ENCODE measurements at regions not wholly inside any gene's neighbourhood (a gene's known extent, or its start where the extent isn't known, plus 50 kb on each side); places are given as distances from the start of the nearest gene placed in this dataset.

DNA sequence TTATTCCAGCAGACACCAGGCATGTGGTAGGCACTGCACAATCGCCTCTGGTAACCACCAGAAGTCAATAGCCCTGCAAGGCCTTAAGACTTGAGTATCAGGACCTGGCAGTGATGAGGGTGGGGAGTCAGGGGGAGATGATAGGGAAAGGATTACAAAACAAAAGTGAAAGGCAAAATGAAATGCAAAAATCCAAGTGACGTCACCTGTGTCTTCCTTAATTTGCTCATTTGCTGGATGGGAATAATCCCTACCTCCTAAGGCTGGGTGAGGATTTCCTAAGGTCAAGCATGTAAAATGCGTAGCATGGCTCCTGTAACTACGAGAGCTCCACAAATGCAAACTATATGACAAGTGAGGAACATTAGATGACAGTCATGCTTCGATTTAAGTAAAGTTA, 58.4 kb downstream of the FOXI1 start:
- H3K79me2 ChIP-seq (ENCODE audit: low read depth): no peaks in the 10 kb centered on the region
- no peak overlapping the region for H2AFZ ChIP-seq (replicated peaks)
- no peak overlapping the region for H3K27ac Mint-ChIP-seq
- H3K27me3 ChIP-seq: no peaks in the 10 kb centered on the region
- H3K27ac ChIP-seq: no peak overlapping the region
- no peaks in the 10 kb centered on the region for H3K27me3 Mint-ChIP-seq (ENCODE audit: insufficient read depth, low read depth)
- H3K9me3 ChIP-seq (ENCODE audit: low read depth): no peaks in the 10 kb centered on the region
- no peaks in the 10 kb centered on the region for H3F3A ChIP-seq (ENCODE audit: low read depth)
- no peaks in the 10 kb centered on the region for H4K20me1 ChIP-seq (ENCODE audit: low read depth)
- no peak overlapping the region for H3K4me2 ChIP-seq
- no peak for TF ChIP-seq EZH2phosphoT487 (IDR thresholded peaks at IDR 0.05)
- TF ChIP-seq, protein P1, sequence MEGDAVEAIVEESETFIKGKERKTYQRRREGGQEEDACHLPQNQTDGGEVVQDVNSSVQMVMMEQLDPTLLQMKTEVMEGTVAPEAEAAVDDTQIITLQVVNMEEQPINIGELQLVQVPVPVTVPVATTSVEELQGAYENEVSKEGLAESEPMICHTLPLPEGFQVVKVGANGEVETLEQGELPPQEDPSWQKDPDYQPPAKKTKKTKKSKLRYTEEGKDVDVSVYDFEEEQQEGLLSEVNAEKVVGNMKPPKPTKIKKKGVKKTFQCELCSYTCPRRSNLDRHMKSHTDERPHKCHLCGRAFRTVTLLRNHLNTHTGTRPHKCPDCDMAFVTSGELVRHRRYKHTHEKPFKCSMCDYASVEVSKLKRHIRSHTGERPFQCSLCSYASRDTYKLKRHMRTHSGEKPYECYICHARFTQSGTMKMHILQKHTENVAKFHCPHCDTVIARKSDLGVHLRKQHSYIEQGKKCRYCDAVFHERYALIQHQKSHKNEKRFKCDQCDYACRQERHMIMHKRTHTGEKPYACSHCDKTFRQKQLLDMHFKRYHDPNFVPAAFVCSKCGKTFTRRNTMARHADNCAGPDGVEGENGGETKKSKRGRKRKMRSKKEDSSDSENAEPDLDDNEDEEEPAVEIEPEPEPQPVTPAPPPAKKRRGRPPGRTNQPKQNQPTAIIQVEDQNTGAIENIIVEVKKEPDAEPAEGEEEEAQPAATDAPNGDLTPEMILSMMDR (IDR thresholded peaks at IDR 0.05): no peak
- TF ChIP-seq EZH2 (IDR thresholded peaks at IDR 0.05): no peak
- H3K9me3 Mint-ChIP-seq: no peaks in the 10 kb centered on the region
- no peak overlapping the region for H3K9ac ChIP-seq
- H3K36me3 Mint-ChIP-seq: no peaks in the 10 kb centered on the region
- no peak overlapping the region for H3K4me3 ChIP-seq
- no peaks in the 10 kb centered on the region for H3K36me3 ChIP-seq
- H3K4me1 Mint-ChIP-seq: peaks cover 6% of the 10 kb centered on the region
- no peak for DNase-seq (ENCODE audit: low spot score)
- no peak overlapping the region for H3K4me3 Mint-ChIP-seq
- peaks cover 4% of the 10 kb centered on the region for H3K4me1 ChIP-seq

DNA sequence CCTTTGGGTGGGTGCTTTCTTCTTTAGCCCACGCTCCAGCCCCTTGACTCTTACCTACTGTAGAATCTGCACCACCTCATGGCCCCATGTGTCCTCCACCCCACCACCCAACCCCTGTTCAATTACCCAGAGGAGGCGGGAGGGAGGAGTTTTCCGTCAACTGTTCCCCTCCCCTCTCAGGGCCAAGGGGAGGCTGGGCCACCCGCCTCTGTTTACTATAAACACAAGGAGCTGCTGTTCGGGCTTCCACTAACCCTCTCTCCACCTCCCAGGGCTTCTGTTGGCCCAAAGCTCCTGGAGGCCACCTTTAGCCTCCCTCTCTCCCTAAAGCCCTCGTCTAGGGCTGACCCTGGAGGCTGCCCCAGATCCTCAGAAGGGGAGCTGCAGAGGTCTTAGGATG, 59.2 kb downstream of the FOXI1 start:
- Histone ChIP-seq H3F3A (ENCODE audit: low read depth) (no peaks in the 10 kb centered on the region), H3K4me1 (peaks cover 4% of the 10 kb centered on the region), H3K4me3 (no peak overlapping the region), H3K36me3 (no peaks in the 10 kb centered on the region), H3K79me2 (ENCODE audit: low read depth) (no peaks in the 10 kb centered on the region), H3K27ac (no peak overlapping the region), H3K4me2 (no peak overlapping the region), H2AFZ (replicated peaks) (no peak overlapping the region), H4K20me1 (ENCODE audit: low read depth) (no peaks in the 10 kb centered on the region), H3K9ac (no peak overlapping the region), H3K27me3 (no peaks in the 10 kb centered on the region), H3K9me3 (ENCODE audit: low read depth) (no peaks in the 10 kb centered on the region)
- H3K36me3 Mint-ChIP-seq: no peaks in the 10 kb centered on the region
- H3K27ac Mint-ChIP-seq: peak overlapping the region; percentile 25
- H3K27me3 Mint-ChIP-seq (ENCODE audit: insufficient read depth, low read depth): no peaks in the 10 kb centered on the region
- peaks cover 8% of the 10 kb centered on the region for H3K4me1 Mint-ChIP-seq
- no peaks in the 10 kb centered on the region for H3K9me3 Mint-ChIP-seq
- TF ChIP-seq EZH2 (IDR thresholded peaks at IDR 0.05) (no peak), EZH2phosphoT487 (IDR thresholded peaks at IDR 0.05) (no peak)
- TF ChIP-seq, protein P1 (IDR thresholded peaks at IDR 0.05): no peak
- DNase-seq (ENCODE audit: low spot score): no peak
- H3K4me3 Mint-ChIP-seq: no peak overlapping the region

DNA sequence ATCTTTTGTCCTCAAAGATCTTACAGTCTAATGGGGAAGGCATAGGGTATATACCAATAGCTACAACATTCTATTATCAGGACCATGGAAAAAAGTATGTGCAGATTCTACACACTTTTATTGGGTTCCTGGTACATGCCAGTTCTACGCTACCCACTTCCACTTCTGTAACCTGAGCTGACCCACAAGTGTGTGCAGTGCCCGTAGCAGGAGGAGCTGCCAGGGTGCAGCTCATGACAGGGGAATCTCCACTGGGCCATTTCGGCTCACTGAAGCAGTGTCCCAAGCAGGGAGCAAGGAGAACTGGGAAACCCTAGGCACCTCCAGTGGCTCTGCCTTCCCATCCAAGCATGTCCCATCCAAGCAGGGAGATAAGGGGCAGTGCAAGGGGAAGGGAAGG, 60.4 kb downstream of the FOXI1 start:
- H3K4me1 Mint-ChIP-seq: peaks cover 10% of the 10 kb centered on the region
- peaks cover 3% of the 10 kb centered on the region for H3K27me3 Mint-ChIP-seq (ENCODE audit: insufficient read depth, low read depth)
- Histone ChIP-seq H3K4me2 (no peak overlapping the region), H3K27ac (no peak overlapping the region), H3K9me3 (ENCODE audit: low read depth) (no peaks in the 10 kb centered on the region), H3K79me2 (ENCODE audit: low read depth) (no peaks in the 10 kb centered on the region), H3K4me3 (no peak overlapping the region), H3F3A (ENCODE audit: low read depth) (no peaks in the 10 kb centered on the region), H4K20me1 (ENCODE audit: low read depth) (no peaks in the 10 kb centered on the region), H3K4me1 (peaks cover 4% of the 10 kb centered on the region), H2AFZ (replicated peaks) (no peak overlapping the region), H3K36me3 (no peaks in the 10 kb centered on the region), H3K27me3 (no peaks in the 10 kb centered on the region), H3K9ac (no peak overlapping the region)
- DNase-seq (ENCODE audit: low spot score): no peak
- no peaks in the 10 kb centered on the region for H3K36me3 Mint-ChIP-seq
- no peak overlapping the region for H3K4me3 Mint-ChIP-seq
- TF ChIP-seq EZH2 (IDR thresholded peaks at IDR 0.05) (no peak), EZH2phosphoT487 (IDR thresholded peaks at IDR 0.05) (no peak)
- TF ChIP-seq, protein P1 (IDR thresholded peaks at IDR 0.05): no peak
- no peaks in the 10 kb centered on the region for H3K9me3 Mint-ChIP-seq
- no peak overlapping the region for H3K27ac Mint-ChIP-seq

Measured in neural progenitor cell (in vitro differentiated cells).